ENCODE measurements at regions not wholly inside any gene's neighbourhood (a gene's known extent, or its start where the extent isn't known, plus 50 kb on each side); places are given as distances from the start of the nearest gene placed in this dataset.
A peak's percentile ranks its signal among the peaks of the same experiment; 100 is the strongest.

DNA sequence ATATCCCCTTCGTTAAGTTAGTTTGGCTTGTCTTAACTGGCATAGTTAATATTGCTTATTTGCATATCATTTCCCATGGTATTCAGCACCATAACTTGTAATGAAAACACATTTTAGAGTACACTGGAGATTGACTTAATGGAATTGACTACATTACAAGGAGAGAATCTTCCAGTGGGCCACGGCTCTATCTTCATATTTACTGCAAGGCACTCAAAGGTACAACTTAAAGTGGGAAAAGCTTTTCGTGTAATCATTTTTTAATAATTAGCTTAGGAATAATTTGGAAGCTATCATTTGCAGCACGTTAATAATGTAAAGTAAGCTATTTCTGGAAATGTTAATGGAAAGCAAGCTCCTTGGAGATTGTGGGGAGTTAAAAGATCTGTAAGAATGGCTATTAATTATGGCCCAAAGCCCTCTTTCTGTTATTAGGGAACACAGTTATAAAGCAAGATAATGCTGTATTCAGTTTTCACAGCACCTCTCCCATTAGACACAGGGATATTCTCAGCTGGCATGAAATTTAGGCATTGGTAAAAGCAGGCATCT lies 551.5 kb upstream of the RGMA start:
- TF ChIP-seq, protein P1, sequence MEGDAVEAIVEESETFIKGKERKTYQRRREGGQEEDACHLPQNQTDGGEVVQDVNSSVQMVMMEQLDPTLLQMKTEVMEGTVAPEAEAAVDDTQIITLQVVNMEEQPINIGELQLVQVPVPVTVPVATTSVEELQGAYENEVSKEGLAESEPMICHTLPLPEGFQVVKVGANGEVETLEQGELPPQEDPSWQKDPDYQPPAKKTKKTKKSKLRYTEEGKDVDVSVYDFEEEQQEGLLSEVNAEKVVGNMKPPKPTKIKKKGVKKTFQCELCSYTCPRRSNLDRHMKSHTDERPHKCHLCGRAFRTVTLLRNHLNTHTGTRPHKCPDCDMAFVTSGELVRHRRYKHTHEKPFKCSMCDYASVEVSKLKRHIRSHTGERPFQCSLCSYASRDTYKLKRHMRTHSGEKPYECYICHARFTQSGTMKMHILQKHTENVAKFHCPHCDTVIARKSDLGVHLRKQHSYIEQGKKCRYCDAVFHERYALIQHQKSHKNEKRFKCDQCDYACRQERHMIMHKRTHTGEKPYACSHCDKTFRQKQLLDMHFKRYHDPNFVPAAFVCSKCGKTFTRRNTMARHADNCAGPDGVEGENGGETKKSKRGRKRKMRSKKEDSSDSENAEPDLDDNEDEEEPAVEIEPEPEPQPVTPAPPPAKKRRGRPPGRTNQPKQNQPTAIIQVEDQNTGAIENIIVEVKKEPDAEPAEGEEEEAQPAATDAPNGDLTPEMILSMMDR (IDR thresholded peaks at IDR 0.05) = no peak
- no peak for TF ChIP-seq POLR2A (IDR thresholded peaks at IDR 0.05)
- Histone ChIP-seq H3K9me3 (no peaks in the 10 kb centered on the region), H3K27ac (no peak overlapping the region), H3K27me3 (no peaks in the 10 kb centered on the region), H3K4me3 (no peak overlapping the region), H3K36me3 (replicated peaks in 1 of 2; ENCODE audit: insufficient read depth in 1 of 2, low read depth in 2 of 2) (no peaks in the 10 kb centered on the region), H3K4me1 (no peaks in the 10 kb centered on the region)
- ATAC-seq (no peak), DNase-seq (no peak)
- intact Hi-C loops (cut with DNase I) = no loop called here
- WGBS, 2 donors = 72 to 75% methylated on average over 4 of the region's 4 CpGs

DNA sequence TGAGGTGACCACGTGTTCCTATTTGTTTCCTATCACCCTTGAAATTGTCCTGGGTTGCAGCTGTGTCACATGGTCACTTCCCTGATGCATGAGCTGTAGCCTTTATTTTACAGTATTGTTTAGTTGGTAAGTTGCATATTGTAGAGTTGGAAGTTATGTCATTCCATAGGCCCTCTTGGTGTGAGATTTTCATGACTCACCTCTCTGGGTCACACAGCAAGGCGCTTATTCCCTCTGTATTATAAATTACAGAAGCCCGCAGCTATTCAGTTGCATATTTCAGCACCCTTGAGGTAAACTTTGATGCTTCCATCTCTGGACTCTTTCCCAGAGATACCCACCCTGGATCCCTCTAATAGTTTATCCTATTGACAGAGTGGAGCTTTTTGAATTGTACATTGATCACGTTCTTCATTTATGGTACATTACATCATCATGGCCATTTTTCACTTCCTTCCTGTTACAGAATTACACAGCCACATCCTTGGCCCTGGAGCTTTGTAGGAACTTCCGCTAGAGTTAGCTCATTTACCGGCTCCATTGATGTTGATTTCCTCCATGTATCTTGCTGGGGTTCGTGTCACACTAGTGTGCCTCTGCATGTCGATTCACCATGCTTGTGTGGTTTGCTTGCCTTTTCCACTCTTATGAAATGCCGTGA lies 543.1 kb upstream of the RGMA start:
- DNase-seq (no peak), ATAC-seq (no peak)
- Histone ChIP-seq H3K27me3 (no peaks in the 10 kb centered on the region), H3K9me3 (no peaks in the 10 kb centered on the region), H3K27ac (no peak overlapping the region), H3K4me3 (no peak overlapping the region), H3K36me3 (replicated peaks in 1 of 2; ENCODE audit: insufficient read depth in 1 of 2, low read depth in 2 of 2) (no peaks in the 10 kb centered on the region), H3K4me1 (no peaks in the 10 kb centered on the region)
- no peak for TF ChIP-seq POLR2A (IDR thresholded peaks at IDR 0.05)
- TF ChIP-seq, protein P1 (IDR thresholded peaks at IDR 0.05) = no peak
- 68 to 76% methylated on average over 9 of the region's 9 CpGs for WGBS, 2 donors
- intact Hi-C loops (cut with DNase I) = no loop called here

DNA sequence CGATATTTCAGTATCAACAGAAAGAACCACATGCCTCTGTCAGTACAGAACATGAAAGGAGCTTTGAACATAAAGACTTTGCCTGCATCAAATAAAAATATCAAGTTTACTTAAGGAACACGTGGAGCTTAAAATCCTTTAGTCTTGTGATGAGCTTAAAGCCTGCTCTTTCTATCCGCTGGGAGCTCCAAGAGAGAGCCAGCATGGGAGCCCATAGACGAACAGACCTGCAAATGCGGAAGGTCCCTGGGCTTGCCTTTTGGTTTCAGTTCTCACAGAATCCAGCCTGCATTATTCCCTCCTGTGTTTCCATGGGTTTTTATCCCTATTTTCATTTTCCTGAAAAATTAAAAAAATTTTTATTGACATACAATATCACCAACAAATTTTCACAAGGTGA lies 530.6 kb upstream of the RGMA start:
- TF ChIP-seq, protein P1 (IDR thresholded peaks at IDR 0.05) = no peak
- no peak for TF ChIP-seq POLR2A (IDR thresholded peaks at IDR 0.05)
- no peaks in the 10 kb centered on the region for H3K36me3 ChIP-seq (replicated peaks in 1 of 2; ENCODE audit: insufficient read depth in 1 of 2, low read depth in 2 of 2)
- WGBS, 2 donors = 77 to 78% methylated on average over 5 of the region's 5 CpGs
- no peaks in the 10 kb centered on the region for H3K4me1 ChIP-seq
- DNase-seq (no peak), ATAC-seq (no peak)
- no peaks in the 10 kb centered on the region for H3K9me3 ChIP-seq
- H3K27ac ChIP-seq = no peak overlapping the region
- intact Hi-C loops (cut with DNase I) = no loop called here
- no peak overlapping the region for H3K4me3 ChIP-seq
- no peaks in the 10 kb centered on the region for H3K27me3 ChIP-seq

DNA sequence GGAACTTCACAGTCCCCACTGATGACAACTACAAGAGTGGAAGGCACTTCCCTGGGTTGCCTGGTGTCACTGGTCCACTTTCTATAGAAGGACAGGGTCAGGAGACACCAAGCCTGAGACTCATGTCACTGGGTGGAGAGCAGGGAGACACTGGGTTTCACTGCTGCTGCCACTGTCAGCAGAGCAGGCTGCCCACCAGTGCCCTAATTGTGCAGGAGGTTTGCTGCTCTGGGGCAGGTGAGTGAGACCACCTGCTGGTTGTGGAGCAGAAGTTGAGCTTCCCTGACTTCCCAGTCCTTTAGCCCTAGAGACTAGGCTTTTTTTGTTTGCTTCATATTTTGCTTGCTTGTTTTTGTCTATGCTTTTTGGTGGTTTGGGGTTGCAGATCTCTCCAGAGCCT lies 528.4 kb upstream of the RGMA start:
- DNase-seq (peak in 3 of 4 donors; percentile 21 to 42 (median 33)), ATAC-seq (no peak)
- H3K27ac ChIP-seq = no peak overlapping the region
- H3K4me1 ChIP-seq = no peaks in the 10 kb centered on the region
- intact Hi-C loops (cut with DNase I) = no loop called here
- H3K36me3 ChIP-seq (replicated peaks in 1 of 2; ENCODE audit: insufficient read depth in 1 of 2, low read depth in 2 of 2) = no peaks in the 10 kb centered on the region
- TF ChIP-seq, protein P1 (IDR thresholded peaks at IDR 0.05) = peak in 6 of 7 experiments; percentile 12 to 55 (median 40)
- TF ChIP-seq POLR2A (IDR thresholded peaks at IDR 0.05) = no peak
- H3K4me3 ChIP-seq = no peak overlapping the region
- no peaks in the 10 kb centered on the region for H3K27me3 ChIP-seq
- H3K9me3 ChIP-seq = no peaks in the 10 kb centered on the region
